ENCODE measurements at regions not wholly inside any gene's neighbourhood (a gene's known extent, or its start where the extent isn't known, plus 50 kb on each side); places are given as distances from the start of the nearest gene placed in this dataset.

GRCh38 chr10:47167591-47167990 lies 132.4 kb upstream of the GDF10 start:
- H4K20me1 ChIP-seq (ENCODE audit: control insufficient read depth, extremely low read depth, insufficient read depth, low read length), result no peaks in the 10 kb centered on the region
- H3K79me2 ChIP-seq (ENCODE audit: control insufficient read depth, insufficient read depth, low read length), result no peaks in the 10 kb centered on the region
- H3K9me1 ChIP-seq (ENCODE audit: control insufficient read depth, extremely low read depth, insufficient read depth, low read length), result no peaks in the 10 kb centered on the region
- no peak overlapping the region for H3K9ac ChIP-seq (ENCODE audit: control insufficient read depth, extremely low read depth, insufficient read depth, low read length)
- H3K36me3 ChIP-seq (ENCODE audit: control insufficient read depth in 2 of 2, extremely low read depth in 1 of 2, insufficient read depth in 2 of 2, low read length in 2 of 2), result no peaks in the 10 kb centered on the region
- H2AFZ ChIP-seq (ENCODE audit: control insufficient read depth, low read length), result no peak overlapping the region
- no peak overlapping the region for H3K4me3 ChIP-seq (ENCODE audit: control insufficient read depth in 2 of 3, extremely low read depth in 1 of 3, insufficient read depth in 2 of 3, low read depth in 1 of 3, low read length in 3 of 3)
- H3K4me1 ChIP-seq (ENCODE audit: control insufficient read depth, extremely low read depth, insufficient read depth, low read length), result peaks cover 31% of the 10 kb centered on the region
- dilution Hi-C loops (cut with MboI; ENCODE audit: extremely low pct_ligation_motif_present, low sequenced_read_pairs), result no loop called here
- no peak for TF ChIP-seq EZH2 (IDR thresholded peaks at IDR 0.05; ENCODE audit: low read length)
- TF ChIP-seq CTCF (optimal IDR thresholded peaks at IDR 0.05 in 1 of 3, IDR thresholded peaks at IDR 0.05 in 1 of 3, conservative IDR thresholded peaks at IDR 0.05 in 1 of 3; ENCODE audit: extremely low read depth in 1 of 3, insufficient read depth in 2 of 3, low read length in 3 of 3), result no peak
- DNase-seq (ENCODE audit: low read depth, low spot score), result no peak
- FAIRE-seq, result no peak
- H3K27me3 ChIP-seq (ENCODE audit: control insufficient read depth, extremely low read depth, insufficient read depth, low read length), result no peaks in the 10 kb centered on the region
- no peak overlapping the region for H3K4me2 ChIP-seq (ENCODE audit: control insufficient read depth, extremely low read depth, insufficient read depth, low read depth, low read length)
- H3K9me3 ChIP-seq (ENCODE audit: control insufficient read depth, low read depth, low read length), result no peaks in the 10 kb centered on the region
- H3K27ac ChIP-seq (ENCODE audit: control insufficient read depth, insufficient read depth, low read length), result no peak overlapping the region

GRCh38 chr10:47169581-47169980 lies 130.4 kb upstream of the GDF10 start:
- H3K79me2 ChIP-seq (ENCODE audit: control insufficient read depth, insufficient read depth, low read length), result no peaks in the 10 kb centered on the region
- H3K27me3 ChIP-seq (ENCODE audit: control insufficient read depth, extremely low read depth, insufficient read depth, low read length), result peaks cover 10% of the 10 kb centered on the region
- H3K27ac ChIP-seq (ENCODE audit: control insufficient read depth, insufficient read depth, low read length), result no peak overlapping the region
- no peak overlapping the region for H3K4me3 ChIP-seq (ENCODE audit: control insufficient read depth in 2 of 3, extremely low read depth in 1 of 3, insufficient read depth in 2 of 3, low read depth in 1 of 3, low read length in 3 of 3)
- no peak overlapping the region for H3K4me2 ChIP-seq (ENCODE audit: control insufficient read depth, extremely low read depth, insufficient read depth, low read depth, low read length)
- H2AFZ ChIP-seq (ENCODE audit: control insufficient read depth, low read length), result no peak overlapping the region
- TF ChIP-seq CTCF (optimal IDR thresholded peaks at IDR 0.05 in 1 of 3, IDR thresholded peaks at IDR 0.05 in 1 of 3, conservative IDR thresholded peaks at IDR 0.05 in 1 of 3; ENCODE audit: extremely low read depth in 1 of 3, insufficient read depth in 2 of 3, low read length in 3 of 3) (no peak), EZH2 (IDR thresholded peaks at IDR 0.05; ENCODE audit: low read length) (no peak)
- H3K9ac ChIP-seq (ENCODE audit: control insufficient read depth, extremely low read depth, insufficient read depth, low read length), result no peak overlapping the region
- H3K9me3 ChIP-seq (ENCODE audit: control insufficient read depth, low read depth, low read length), result no peaks in the 10 kb centered on the region
- DNase-seq (ENCODE audit: low read depth, low spot score) (no peak), FAIRE-seq (no peak)
- dilution Hi-C loops (cut with MboI; ENCODE audit: extremely low pct_ligation_motif_present, low sequenced_read_pairs), result no loop called here
- H4K20me1 ChIP-seq (ENCODE audit: control insufficient read depth, extremely low read depth, insufficient read depth, low read length), result no peaks in the 10 kb centered on the region
- H3K36me3 ChIP-seq (ENCODE audit: control insufficient read depth in 2 of 2, extremely low read depth in 1 of 2, insufficient read depth in 2 of 2, low read length in 2 of 2), result no peaks in the 10 kb centered on the region
- H3K4me1 ChIP-seq (ENCODE audit: control insufficient read depth, extremely low read depth, insufficient read depth, low read length), result peaks cover 26% of the 10 kb centered on the region
- no peaks in the 10 kb centered on the region for H3K9me1 ChIP-seq (ENCODE audit: control insufficient read depth, extremely low read depth, insufficient read depth, low read length)
